Adrenal gland (tissue), 5 donors: ENCODE measurements at regions not wholly inside any gene's neighbourhood (a gene's known extent, or its start where the extent isn't known, plus 50 kb on each side); places are given as distances from the start of the nearest gene placed in this dataset.

ENCODE experiments used
- CTCF ChIP-seq, 6 experiments: fragments of 450-650 bp in 4 of 6; fragments of 200-600 bp in 2 of 6; sonication (generic) in 1 of 6; IDR thresholded peaks; 1 replicate in 5 of 6; 2 replicates in 1 of 6; pipeline versions ENCODE4 v1.5.1 to v1.8.0; 2016 to 2021; ENCODE audit warnings: antibody characterized with exemption in 6 of 6, mild to moderate bottlenecking in 2 of 6, moderate library complexity in 1 of 6
- POLR2A ChIP-seq, 2 donors: fragments of 450-650 bp; IDR thresholded peaks; one replicate each; pipeline ENCODE4 v1.6.1; 2017; ENCODE audit warnings: antibody characterized with exemption in 2 of 2, mild to moderate bottlenecking in 2 of 2, moderate library complexity in 1 of 2
- donor health status: DM: no; HTN: no; CAD: no.

- no peak for TF ChIP-seq CTCF (IDR thresholded peaks at IDR 0.05)
- TF ChIP-seq POLR2A (IDR thresholded peaks at IDR 0.05): no peak
Observed at GRCh38 chr5:44943647-44944046, 134.9 kb downstream of the MRPS30 start.
